22Rv1 (cell line): ENCODE measurements at regions not wholly inside any gene's neighbourhood (a gene's known extent, or its start where the extent isn't known, plus 50 kb on each side); places are given as distances from the start of the nearest gene placed in this dataset.

ENCODE experiments used
- CTCF ChIP-seq: fragments of 450-650 bp; IDR thresholded peaks from 2 replicates; pipeline ENCODE4 v1.5.1; 2017; ENCODE audit warnings: mild to moderate bottlenecking
- ZFX ChIP-seq: fragments of 450-650 bp; IDR thresholded peaks from 2 replicates; pipeline ENCODE4 v1.6.1; 2017; ENCODE audit warnings: antibody characterized with exemption, borderline replicate concordance

- no peak for TF ChIP-seq CTCF
- TF ChIP-seq ZFX, result no peak
Observed at GRCh38 chr4:18285357-18285756, 263.8 kb upstream of the LCORL start.
